ENCODE measurements at regions not wholly inside any gene's neighbourhood (a gene's known extent, or its start where the extent isn't known, plus 50 kb on each side); places are given as distances from the start of the nearest gene placed in this dataset.
"Not testable (repeated sequence)": the region's sequence is repeated elsewhere in the genome, so short reads cannot be mapped to it uniquely, and the experiment has no call there.

DNA sequence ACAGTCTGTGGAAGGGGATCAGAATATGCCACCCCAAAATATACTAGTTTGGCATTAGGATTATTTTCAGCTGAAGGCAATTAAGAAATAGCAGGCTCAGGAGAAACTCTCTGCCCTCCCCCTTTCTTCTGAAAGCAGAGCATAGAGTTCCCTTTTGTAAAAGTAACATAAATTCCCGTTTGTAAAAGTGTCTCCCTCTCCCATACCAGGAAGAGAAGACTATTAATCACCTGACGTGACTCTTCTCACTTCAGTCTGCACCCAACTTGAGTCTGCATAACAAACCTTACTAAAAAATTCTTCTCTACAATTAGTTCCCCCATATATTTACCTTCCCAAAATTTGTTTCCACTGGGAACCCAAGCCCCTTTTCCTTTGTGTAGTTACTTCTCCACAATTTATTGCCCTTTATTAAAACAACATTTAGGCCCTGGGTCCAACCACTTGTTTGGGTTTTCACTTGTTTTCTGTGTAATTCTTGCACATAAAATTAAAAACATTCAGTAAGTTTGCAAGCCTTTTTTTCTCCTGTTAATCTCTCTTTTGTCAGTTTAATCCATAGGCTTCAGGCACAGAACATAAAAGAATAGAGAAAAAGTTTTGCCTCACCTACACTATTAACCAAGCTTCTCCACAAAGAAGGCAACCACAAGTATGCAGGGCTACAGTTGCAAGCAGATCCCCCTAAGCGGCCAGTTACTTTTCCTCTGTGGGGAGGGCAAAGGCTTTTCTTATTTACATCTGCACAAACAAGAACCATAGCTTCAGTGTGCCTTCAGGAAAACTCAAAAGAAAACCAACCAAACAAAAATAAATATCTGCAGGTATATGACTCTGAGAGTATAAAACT, 73.8 kb upstream of the EPCAM start:
- no peak for DNase-seq (ENCODE audit: low spot score)

DNA sequence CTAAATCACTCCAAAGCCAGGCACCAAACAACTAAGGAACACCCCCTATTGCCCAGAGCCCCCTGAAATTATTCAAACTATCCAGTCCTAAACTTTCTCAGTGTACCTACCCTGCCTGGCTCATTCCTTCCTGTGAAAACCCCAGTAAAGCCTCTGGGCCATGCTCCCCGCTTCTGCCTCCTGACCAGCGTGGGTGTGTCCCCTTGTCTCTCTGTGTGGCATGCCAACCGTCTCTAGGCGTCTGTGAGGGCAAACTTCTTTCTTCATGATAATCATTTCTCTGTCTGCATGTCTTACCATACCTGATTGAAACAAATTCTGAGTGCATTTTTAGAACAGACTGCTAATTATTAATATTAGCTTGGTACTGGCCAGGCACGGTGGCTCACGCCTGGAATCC, 75.1 kb upstream of the EPCAM start:
- no peak for DNase-seq (ENCODE audit: low spot score)

DNA sequence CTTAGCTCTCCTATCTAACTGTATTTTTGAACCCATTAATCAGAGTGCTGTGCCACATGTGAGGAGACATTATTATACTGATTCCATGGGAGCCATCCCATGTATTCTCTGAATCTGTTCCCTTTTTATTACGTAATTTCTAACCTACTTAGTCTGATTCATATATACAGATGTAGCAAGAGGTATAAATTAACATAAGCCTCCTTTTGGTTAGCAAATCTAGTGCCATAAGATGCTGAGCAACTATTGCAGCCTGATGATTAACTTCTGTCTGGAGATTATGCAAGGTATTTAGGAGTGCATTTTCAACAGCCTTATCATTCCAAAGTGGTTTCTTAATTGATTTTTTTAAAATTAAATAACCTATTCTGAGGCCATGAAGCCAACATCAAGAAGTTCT, 80.2 kb upstream of the EPCAM start:
- DNase-seq (ENCODE audit: low spot score): no peak

DNA sequence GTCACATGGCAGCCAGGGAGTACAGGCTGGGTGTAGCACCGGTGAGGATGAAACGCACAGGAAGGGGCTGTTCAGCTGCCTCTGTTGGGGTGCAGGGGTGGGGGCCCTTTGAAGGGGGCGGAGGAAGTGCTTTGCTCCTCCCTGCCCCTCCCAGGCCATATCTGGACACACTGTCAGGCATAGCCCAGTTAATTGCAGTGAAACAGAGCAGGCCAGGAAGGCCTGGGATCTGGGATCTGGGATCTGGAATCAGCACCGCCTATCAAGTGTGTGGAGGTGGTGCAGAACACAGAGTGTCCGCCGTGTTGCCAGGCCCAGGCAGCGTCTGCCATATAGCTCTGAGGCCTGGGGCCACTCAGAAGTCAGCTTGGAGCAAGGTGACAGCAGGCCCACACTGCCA, 85.5 kb upstream of the EPCAM start:
- no peak for DNase-seq (ENCODE audit: low spot score)

DNA sequence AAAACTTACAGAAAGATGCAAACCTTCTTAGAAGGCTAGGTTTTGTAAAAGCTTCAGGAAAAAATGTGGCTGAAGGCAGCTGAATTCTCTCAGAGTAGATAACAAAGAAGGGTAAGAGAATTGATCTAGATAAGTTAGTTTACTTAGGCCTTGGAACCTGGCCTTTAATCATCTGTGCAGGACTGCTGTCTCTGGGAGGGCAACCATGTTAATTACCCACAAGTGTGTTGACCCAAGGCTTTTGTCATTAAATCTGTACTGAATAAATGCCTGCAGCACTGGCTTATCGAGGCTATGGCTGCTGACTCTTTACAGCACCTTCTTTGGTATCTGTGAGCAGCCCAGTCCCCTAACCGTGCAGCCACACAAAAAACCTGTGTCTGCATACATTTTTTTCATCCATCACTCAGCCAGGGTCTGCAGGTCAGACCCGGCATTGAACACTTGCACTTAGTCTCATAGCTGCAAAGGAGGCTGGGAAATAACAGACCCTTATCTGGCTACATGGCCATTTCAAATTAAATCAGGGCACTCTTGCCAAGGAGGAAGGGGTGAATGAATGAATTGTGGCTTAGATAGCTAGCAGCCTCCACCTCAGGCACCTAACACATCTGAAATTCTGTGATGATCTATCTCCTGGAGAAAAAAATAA, 86.4 kb upstream of the EPCAM start:
- no peak for DNase-seq (ENCODE audit: low spot score)

DNA sequence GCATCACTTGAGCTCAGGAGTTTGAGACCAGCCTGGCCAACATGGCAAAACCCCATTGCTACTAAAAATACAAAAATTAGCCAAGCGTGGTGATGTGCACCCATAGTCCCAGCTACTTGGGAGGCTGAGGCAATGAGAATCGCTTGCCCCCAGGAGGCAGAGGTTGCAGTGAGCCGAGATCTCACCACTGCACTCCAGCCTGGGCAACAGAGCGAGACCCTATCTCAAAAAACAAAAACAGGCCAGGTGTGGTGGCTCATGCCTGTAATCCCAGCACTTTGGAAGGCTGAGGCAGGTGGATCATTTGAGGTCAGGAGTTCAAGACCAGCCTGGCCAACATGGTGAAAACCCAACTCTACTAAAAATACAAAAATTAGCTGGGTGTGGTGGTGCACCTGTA, 89.6 kb upstream of the EPCAM start:
- not testable (repeated sequence) for DNase-seq (ENCODE audit: low spot score)

DNA sequence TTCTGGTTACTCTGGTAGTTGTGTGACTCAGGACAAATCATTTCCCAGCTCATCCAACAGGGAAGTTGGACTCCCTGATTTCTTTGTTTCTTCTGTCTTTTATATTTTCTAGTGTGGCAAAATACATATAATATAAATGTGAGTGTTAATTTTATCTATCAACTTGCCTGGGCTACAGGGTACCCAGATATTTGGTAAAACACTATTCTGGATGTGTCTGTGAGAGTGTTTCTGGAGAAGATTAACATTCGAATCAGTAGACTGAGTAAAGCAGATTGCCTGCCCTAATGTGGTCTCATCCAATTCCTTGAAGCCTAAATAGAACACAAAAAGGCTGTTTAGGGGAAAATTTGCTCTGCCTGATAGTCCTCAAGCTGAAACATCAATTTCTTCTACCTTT, 91.1 kb upstream of the EPCAM start:
- DNase-seq (ENCODE audit: low spot score): no peak

DNA sequence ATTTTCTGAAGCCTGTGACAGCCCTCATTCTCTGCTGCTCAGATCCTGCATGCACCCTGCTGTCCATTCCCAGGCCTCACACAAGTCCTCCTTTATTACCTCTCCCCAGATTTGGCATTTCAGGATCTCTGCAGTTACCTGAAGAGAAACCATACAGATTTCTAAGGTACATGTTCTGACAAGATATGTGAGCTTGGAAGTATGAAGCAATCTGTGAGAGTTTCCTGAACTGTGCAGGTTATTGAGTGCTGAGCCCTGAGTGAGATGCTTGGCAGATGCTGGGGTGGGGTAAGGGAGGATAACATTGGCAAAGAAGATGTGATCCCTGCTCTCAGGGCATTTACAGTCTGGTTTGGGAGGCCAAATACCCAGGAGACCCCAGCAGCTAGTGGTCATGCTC, 91.9 kb upstream of the EPCAM start:
- no peak for DNase-seq (ENCODE audit: low spot score)

DNA sequence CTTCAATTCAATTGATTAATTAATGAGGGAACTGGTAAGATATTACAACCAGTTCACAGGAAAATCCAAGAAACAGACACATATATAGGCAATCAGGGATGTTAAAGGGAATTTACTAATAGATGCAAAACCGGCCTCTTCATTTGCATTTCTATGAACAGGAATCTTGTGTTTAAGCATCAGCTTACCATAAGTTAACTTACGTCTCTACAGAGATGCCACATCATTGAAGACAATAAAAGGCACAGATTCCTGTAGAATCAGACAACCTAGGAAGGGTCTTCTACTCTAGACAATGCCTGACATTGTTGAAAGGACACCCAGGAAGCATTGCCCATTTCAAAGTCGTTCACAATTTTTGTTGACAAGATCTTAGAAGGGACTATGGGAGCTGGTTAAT, 93.0 kb upstream of the EPCAM start:
- no peak for DNase-seq (ENCODE audit: low spot score)

DNA sequence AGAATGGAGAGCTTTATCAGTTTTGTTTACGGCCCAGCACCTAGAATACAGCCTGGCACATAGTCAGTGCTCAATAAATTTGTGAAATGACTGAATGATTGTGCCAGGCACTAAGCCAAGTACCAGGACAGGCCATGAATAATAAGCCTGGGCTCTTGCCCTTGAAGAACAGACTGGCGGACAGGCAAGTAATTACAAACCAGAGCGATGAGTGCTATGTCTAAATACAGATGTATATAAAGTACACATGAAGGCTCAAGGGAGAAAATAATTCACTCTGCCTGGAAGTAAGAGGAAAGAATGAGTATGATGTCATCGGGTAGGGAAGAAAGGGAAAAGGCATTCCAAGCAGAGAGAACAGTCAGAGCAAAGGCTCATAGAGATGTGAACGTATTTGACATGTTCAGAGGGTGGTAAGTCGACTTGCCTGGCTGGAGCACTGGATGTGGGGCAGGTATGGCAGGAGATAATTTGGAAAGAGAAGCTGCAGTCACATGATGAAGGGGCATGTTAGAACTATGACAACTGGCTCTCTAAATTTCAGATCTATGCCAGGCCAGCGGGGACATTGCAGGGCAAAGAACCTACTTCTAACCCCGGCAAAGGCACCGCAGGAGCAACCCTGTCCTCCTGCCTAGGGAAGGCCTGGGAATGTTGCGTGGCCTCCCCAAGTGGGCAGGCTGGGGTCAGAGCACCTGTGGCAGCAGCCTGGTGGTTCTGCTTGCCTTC, 94.9 kb upstream of the EPCAM start:
- DNase-seq (ENCODE audit: low spot score): no peak

DNA sequence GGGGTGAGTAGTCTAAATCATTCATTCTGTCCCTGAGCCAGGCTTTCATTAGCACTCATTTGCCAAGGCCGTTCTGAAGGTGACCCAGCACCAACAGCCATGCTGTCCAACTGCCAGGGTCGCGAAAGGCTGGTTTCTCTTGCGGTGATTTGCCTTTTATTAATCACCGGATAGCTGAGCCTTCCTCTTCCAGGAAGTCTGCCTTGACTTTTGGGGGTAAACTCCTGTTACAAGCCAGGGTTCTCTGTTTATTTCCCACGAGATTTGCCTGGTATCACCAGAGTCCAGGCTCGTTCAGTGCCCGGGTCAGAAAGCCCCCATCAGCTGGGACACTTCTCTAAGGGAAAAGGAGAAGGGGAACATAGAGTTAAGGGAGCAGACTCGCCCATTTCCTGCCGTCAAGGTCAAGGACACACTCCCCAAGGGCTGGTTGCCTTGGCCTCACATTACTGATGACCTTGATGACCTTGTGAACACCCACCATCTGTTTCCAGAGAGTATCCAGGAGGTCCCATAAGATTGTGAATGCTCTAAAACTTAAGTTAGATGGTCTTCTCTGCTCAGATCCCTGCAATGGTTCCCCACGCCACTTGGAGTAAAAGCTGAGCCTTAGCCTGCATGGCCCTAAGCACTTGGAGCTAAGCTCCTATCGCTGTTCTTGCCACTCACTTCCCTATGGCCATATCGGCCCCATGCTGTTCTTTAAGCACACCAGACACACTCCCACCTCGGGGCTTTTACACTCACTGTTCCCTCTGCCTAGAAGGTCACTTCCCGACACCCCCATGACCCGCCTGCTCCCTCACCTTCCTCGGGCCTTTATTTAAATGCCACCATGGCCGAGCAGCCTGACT, 96.0 kb upstream of the EPCAM start:
- DNase-seq (ENCODE audit: low spot score): no peak

DNA sequence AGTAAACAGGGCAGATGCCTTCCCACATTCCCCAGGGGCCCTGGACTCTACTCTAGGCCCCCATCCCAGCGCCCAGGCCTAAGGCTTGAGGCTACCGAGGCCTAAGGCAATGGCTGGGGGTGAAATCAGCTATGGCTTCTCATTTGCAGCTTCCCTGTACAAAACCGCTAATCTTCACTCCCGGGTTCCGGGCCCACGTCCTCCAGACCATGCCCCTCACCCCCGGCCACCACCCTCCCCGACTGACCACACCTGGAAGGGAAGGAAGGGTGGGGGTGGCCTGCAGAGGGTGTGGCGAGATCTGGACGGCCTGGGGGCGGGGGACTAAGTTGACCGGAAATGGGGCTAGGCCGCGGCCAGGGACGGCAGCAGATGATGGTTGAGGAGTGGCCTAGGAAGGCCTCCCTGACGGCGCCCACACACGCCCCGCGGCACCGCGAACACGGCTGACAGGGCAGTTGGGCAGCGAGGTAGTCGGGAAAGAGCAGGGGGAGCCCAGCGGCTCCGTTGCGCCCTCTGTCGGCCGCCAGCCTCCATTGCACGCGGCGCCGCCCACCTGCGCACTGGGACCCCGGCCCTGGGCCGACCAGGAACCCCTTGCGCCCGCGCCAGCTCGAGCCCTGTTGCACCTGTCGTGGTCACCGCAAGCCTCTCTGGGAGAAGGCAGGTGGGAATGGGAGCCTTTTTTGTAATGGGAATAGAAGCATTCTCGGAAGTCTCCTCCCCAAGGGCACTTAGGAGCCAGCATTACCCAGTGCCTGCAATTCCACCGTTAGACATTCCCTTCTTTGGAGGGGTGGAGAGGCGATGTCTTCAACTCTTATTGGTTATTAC, 95.9 kb upstream of the CALM2 start:
- peak; percentile 24 for DNase-seq (ENCODE audit: low spot score)

DNA sequence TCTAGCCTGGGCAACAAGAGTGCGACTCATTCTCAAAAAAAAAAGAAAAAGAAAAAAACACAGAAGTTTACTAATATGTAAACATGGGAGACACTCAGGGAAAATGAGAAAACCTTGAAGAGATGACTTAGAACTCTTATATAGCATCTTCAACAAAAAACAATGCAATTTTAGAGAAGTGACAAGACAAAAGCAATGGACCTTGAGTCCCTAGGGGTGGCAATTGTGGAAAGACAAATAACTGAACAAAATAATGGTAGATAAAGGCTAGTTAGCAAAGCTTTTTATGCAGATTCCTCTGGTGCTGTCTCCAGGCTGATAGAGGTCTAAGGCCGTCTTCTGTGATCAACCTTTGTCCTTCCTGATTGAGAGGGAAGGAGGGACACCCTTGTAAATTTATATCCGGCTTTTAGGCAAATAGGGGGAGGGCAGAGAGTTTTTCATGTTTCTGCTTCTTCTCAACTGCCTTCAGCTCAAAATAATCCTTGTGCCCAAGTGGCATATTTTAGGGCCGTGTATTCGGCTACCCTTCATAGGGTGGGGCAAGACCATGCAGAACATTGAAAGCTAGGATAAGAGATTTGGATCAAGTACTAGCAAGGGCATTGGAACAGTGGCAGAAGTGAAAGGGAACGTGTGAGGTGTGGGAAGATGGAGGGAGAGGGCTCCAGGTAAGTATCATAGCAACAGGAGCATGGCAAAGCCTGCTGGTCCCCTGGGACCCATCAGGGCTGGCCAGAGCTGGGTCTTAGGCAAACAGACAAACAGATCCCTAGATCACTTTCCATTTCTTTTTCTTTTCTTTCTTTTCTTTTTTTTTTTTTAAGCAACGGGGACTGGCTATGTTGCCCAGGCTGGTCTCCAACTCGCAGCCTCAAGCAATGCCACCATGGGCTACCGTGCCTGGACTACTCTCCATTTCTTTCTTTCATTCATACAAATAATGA, 95.0 kb upstream of the CALM2 start:
- no peak for DNase-seq (ENCODE audit: low spot score)

DNA sequence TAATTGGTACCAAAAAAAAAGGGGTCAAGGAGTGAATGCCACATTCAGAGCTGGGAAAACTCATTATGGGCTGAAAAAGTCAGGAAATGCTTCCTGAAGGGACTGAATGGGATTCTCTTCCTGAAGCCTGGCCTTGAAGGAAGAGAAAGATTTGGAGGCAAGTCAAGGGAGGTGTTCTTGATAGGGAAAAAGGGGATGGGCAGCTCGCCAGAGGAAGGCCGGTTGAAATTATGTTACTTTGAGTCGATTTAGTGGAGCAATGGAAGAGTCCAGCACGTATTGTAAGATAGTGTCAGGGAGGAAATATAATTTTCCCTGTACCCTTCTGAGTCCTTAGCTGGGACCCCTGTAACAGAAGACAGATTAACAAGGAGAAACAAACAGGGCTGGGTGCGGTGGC, 94.1 kb upstream of the CALM2 start:
- no peak for DNase-seq (ENCODE audit: low spot score)

DNA sequence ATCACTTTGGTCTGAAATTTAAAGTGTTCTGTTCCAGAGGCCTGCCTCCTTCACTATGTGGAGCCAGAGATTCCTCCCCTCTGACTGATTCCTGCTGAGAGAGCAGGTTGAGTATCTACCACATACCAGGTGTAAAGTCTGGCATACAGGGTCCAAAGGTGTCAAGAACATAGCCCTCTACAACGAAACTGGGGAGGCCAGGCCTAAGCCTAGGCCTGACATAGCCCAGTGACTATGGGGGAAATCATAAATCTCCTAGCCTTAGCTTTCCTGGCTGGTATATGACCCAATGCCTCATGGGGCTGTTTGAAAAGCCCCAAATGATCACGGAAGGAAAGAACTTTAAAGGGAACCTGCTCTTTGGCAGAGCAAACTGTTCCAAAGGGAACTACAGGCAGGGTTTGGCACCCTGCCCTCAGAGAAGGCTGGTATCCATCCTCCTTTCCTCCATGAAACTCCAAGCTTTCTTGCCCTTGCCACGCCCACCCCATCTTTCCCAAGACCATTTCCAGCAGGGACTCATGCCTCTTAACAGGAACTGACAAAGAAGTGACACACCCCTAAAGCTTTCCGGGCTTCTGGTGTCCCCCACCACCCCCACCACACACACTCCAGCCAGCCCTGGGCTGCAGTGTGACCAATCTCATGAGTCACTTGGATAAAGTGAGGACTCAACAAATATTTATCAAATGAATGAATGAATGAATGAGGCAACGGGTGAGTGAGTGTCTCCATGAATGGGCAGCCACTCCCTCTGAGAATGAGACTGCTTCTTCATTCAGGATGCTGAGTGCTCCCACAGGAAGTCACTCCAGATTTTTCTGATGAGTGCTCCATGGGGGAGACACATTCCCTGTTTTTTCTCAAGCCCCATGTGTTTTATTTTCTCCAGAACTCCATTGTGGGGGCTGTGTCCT, 93.3 kb upstream of the CALM2 start:
- DNase-seq (ENCODE audit: low spot score): no peak

DNA sequence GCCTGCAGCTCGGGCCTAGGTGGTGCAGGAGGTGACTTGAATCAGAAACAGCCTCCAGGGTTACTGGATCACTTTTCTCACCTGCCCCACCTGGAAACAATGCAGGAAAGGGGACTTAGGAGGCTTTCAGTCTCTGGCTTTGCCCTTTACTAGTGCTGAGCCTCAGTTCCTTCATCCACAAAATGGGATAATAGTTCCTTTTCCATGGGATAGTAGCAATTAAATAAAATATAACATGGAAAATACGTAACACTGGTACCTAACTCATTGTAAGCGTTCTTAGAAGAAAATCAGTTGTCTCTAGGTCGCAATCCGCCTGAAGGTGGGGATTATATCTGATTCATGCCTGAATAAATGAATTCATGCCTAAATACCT, 91.4 kb upstream of the CALM2 start:
- no peak for DNase-seq (ENCODE audit: low spot score)

DNA sequence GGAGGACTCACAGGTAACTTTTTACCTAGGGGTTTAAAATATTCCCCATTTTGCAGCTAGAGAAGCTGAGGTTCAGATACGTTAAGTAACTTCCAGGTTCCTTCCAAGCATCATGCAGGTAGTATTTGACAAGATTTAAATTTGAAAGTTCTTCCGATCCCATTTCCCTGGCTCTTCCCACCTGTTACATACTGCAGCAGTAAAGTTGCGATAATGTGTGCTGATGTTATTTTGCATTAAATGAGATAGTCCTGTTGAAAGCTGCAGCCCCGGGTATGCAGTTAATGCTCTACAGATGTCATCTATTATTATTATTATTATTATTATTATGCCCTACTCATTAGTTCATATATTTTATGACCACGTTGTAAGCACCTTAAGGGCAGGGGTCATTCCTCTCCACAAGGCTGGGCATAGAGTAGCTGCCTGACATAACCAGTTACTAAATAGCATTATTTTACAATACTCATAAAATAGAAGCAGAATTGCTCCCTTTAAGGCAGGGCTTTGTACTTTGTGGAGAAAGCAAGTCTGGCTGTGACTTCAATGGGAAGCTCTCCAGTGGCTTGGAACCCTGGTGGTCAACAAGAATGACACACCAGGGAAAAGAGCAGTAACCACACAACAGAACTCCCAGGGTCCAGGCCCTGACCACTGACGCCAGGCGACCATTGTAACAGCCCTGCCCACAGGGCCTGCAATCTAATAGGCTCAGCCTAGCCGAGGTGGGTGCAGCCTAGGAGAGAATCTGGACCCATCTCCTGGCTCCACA, 90.8 kb upstream of the CALM2 start:
- no peak for DNase-seq (ENCODE audit: low spot score)

DNA sequence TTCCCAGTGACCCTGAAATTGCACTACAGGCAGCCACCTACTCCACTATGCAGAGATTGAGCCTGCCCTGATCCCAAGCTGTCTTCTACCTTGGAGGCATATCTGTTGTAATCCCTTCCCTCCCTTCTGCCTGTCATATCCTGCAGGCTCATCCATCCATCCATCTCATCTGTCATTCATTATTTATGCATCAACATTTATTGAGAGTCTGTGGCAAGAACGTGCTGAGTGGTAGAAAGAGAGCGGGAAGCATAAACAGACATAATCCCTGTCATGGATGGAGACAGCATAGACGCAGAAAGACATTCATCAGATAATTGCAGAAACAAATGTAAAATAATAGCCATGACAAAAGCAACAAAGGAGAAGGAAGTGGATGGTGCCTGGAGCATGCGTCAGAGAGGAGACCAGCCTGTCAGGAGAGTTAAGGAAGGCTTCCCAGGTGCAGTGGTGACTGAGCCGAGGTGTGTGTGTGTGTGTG, 89.5 kb upstream of the CALM2 start:
- DNase-seq (ENCODE audit: low spot score): no peak
